ENCODE measurements at regions not wholly inside any gene's neighbourhood (a gene's known extent, or its start where the extent isn't known, plus 50 kb on each side); places are given as distances from the start of the nearest gene placed in this dataset.

GRCh38 chr6:43879722-43880121 is 109.7 kb downstream of the VEGFA start:
- DNase-seq (ENCODE audit: low spot score): no peak
- Histone ChIP-seq H3K9me3 (no peaks in the 10 kb centered on the region), H3K4me3 (no peak overlapping the region), H3K4me1 (peaks cover 0 to 5% of the 10 kb centered on the region in 2 donors), H3K27ac (no peak overlapping the region), H3K36me3 (no peaks in the 10 kb centered on the region), H3K27me3 (no peaks in the 10 kb centered on the region)
- TF ChIP-seq CTCF (IDR thresholded peaks at IDR 0.05): no peak

GRCh38 chr6:43878823-43879495 is 108.9 kb downstream of the VEGFA start:
- Histone ChIP-seq H3K4me3 (no peak overlapping the region), H3K27ac (no peak overlapping the region), H3K4me1 (peaks cover 0 to 3% of the 10 kb centered on the region in 2 donors), H3K9me3 (no peaks in the 10 kb centered on the region), H3K36me3 (no peaks in the 10 kb centered on the region), H3K27me3 (no peaks in the 10 kb centered on the region)
- no peak for DNase-seq (ENCODE audit: low spot score)
- TF ChIP-seq CTCF (IDR thresholded peaks at IDR 0.05): no peak

- TF ChIP-seq CTCF (IDR thresholded peaks at IDR 0.05): no peak
- no peaks in the 10 kb centered on the region for H3K4me1 ChIP-seq
- H3K36me3 ChIP-seq: no peaks in the 10 kb centered on the region
- H3K27me3 ChIP-seq: no peaks in the 10 kb centered on the region
- DNase-seq (ENCODE audit: low spot score): no peak
- no peaks in the 10 kb centered on the region for H3K9me3 ChIP-seq
- H3K4me3 ChIP-seq: no peak overlapping the region
- no peak overlapping the region for H3K27ac ChIP-seq
Observed at GRCh38 chr6:43878127-43878634, 108.2 kb downstream of the VEGFA start.

- Histone ChIP-seq H3K9me3 (no peaks in the 10 kb centered on the region), H3K27me3 (no peaks in the 10 kb centered on the region), H3K27ac (no peak overlapping the region), H3K36me3 (no peaks in the 10 kb centered on the region), H3K4me1 (no peaks in the 10 kb centered on the region), H3K4me3 (no peak overlapping the region)
- no peak for TF ChIP-seq CTCF (IDR thresholded peaks at IDR 0.05)
- DNase-seq (ENCODE audit: low spot score): no peak
Observed at GRCh38 chr6:43877463-43878126, 107.6 kb downstream of the VEGFA start.

- H3K9me3 ChIP-seq: no peaks in the 10 kb centered on the region
- TF ChIP-seq CTCF (IDR thresholded peaks at IDR 0.05): no peak
- no peak for DNase-seq (ENCODE audit: low spot score)
- no peak overlapping the region for H3K27ac ChIP-seq
- no peaks in the 10 kb centered on the region for H3K36me3 ChIP-seq
- no peaks in the 10 kb centered on the region for H3K27me3 ChIP-seq
- H3K4me3 ChIP-seq: no peak overlapping the region
- no peaks in the 10 kb centered on the region for H3K4me1 ChIP-seq
Observed at GRCh38 chr6:43877036-43877435, 107.0 kb downstream of the VEGFA start.
